H9 (cell line): ENCODE measurements at regions not wholly inside any gene's neighbourhood (a gene's known extent, or its start where the extent isn't known, plus 50 kb on each side); places are given as distances from the start of the nearest gene placed in this dataset.

ENCODE experiments used
- DNase-seq: peaks from one replicate; pipeline ENCODE4 v3.0.0-alpha.2; 2017
- H2AFZ ChIP-seq: one replicate; pipeline ENCODE4 v1.6.1; 2013; ENCODE audit warnings: mild to moderate bottlenecking, low read length, control low read depth, moderate library complexity
- H2AK5ac ChIP-seq: 2 replicates; pipeline ENCODE4 v1.6.1; 2013; ENCODE audit warnings: low read length, control low read depth, mixed read lengths; ENCODE audit not compliant: insufficient read length
- H2BK120ac ChIP-seq: one replicate; pipeline ENCODE4 v1.6.1; 2013; ENCODE audit warnings: low read depth, mild to moderate bottlenecking, low read length, control low read depth, inconsistent platforms; ENCODE audit not compliant: poor library complexity, severe bottlenecking
- H2BK12ac ChIP-seq: 2 replicates; pipeline ENCODE4 v1.6.1; 2013; ENCODE audit warnings: low read length, control low read depth, mixed read lengths, low read depth; ENCODE audit not compliant: insufficient read length
- H2BK15ac ChIP-seq: 2 replicates; pipeline ENCODE4 v1.6.1; 2013; ENCODE audit warnings: low read depth, low read length, control low read depth
- H2BK20ac ChIP-seq: one replicate; pipeline ENCODE4 v1.6.1; 2013; ENCODE audit warnings: low read depth, mild to moderate bottlenecking, low read length, control low read depth, inconsistent platforms; ENCODE audit not compliant: poor library complexity, severe bottlenecking
- H2BK5ac ChIP-seq: 2 replicates; pipeline ENCODE4 v1.6.1; 2013; ENCODE audit warnings: low read length, control low read depth, mixed read lengths; ENCODE audit not compliant: insufficient read length
- H3K14ac ChIP-seq: 2 replicates; pipeline ENCODE4 v1.6.1; 2013; ENCODE audit warnings: low read length, control low read depth; ENCODE audit not compliant: insufficient read depth
- H3K18ac ChIP-seq: 2 replicates; pipeline ENCODE4 v1.6.1; 2013; ENCODE audit warnings: low read depth, mild to moderate bottlenecking, mixed read lengths, low read length, control low read depth; ENCODE audit not compliant: insufficient read length
- H3K23ac ChIP-seq: 2 replicates; pipeline ENCODE4 v1.6.1; 2013; ENCODE audit warnings: low read length, control low read depth, mixed read lengths, low read depth; ENCODE audit not compliant: insufficient read length
- H3K23me2 ChIP-seq: 2 replicates; pipeline ENCODE4 v1.6.1; 2013; ENCODE audit warnings: low read depth, mild to moderate bottlenecking, mixed read lengths, low read length, control low read depth; ENCODE audit not compliant: insufficient read length, poor library complexity, severe bottlenecking
- H3K27ac ChIP-seq: 2 replicates; pipeline ENCODE4 v1.5.1; 2013; ENCODE audit warnings: low read length, control low read depth, mixed read lengths, low read depth; ENCODE audit not compliant: insufficient read length
- H3K27me3 ChIP-seq: 2 replicates; pipeline ENCODE4 v1.6.1; 2013; ENCODE audit warnings: low read length, control low read depth, inconsistent platforms; ENCODE audit not compliant: insufficient read depth
- H3K4ac ChIP-seq: 2 replicates; pipeline ENCODE4 v1.6.1; 2013; ENCODE audit warnings: low read depth, mild to moderate bottlenecking, control low read depth, inconsistent platforms, low read length, moderate library complexity
- H3K4me1 ChIP-seq: 2 replicates; pipeline ENCODE4 v1.6.1; 2013; ENCODE audit warnings: low read length, control low read depth, inconsistent platforms; ENCODE audit not compliant: insufficient read depth
- H3K4me2 ChIP-seq: 2 replicates; pipeline ENCODE4 v1.6.1; 2013; ENCODE audit warnings: low read length, control low read depth, mixed read lengths; ENCODE audit not compliant: insufficient read length, insufficient read depth
- H3K56ac ChIP-seq: 2 replicates; pipeline ENCODE4 v1.6.1; 2013; ENCODE audit warnings: low read depth, mild to moderate bottlenecking, mixed read lengths, low read length, control low read depth; ENCODE audit not compliant: insufficient read length
- H3K79me1 ChIP-seq: 2 replicates; pipeline ENCODE4 v1.6.1; 2013; ENCODE audit warnings: low read depth, mild to moderate bottlenecking, moderate library complexity, low read length, control low read depth, inconsistent platforms; ENCODE audit not compliant: insufficient read depth, poor library complexity, severe bottlenecking
- H3K79me2 ChIP-seq: 2 replicates; pipeline ENCODE4 v1.6.1; 2013; ENCODE audit warnings: low read length, control low read depth, inconsistent platforms; ENCODE audit not compliant: insufficient read depth
- H3K9ac ChIP-seq: 2 replicates; pipeline ENCODE4 v1.6.1; 2013; ENCODE audit warnings: low read length, control low read depth, mixed read lengths; ENCODE audit not compliant: insufficient read length; ENCODE audit errors: extremely low read depth
- H3K9me3 ChIP-seq: one replicate; pipeline ENCODE4 v1.6.1; 2013; ENCODE audit warnings: low read depth, low read length, inconsistent platforms; ENCODE audit not compliant: control insufficient read depth
- H3T11ph ChIP-seq: one replicate; pipeline ENCODE4 v1.6.1; 2013; ENCODE audit warnings: mild to moderate bottlenecking, low read length, control low read depth, inconsistent platforms
- H4K20me1 ChIP-seq: one replicate; pipeline ENCODE4 v1.6.1; 2013; ENCODE audit not compliant: control insufficient read depth, insufficient read length, insufficient read depth
- H4K5ac ChIP-seq: 2 replicates; pipeline ENCODE4 v1.6.1; 2013; ENCODE audit warnings: low read depth, mild to moderate bottlenecking, mixed read lengths, low read length, control low read depth; ENCODE audit not compliant: insufficient read length
- H4K8ac ChIP-seq: replicated peaks from 2 replicates; pipeline ENCODE4 v1.6.1; 2013; ENCODE audit warnings: low read length, control low read depth, mixed read lengths, low read depth; ENCODE audit not compliant: insufficient read length
- H4K91ac ChIP-seq: 2 replicates; pipeline ENCODE4 v1.6.1; 2013; ENCODE audit warnings: low read depth, mild to moderate bottlenecking, moderate library complexity, mixed read lengths, low read length, control low read depth; ENCODE audit not compliant: insufficient read length
- H3K27ac Mint-ChIP-seq, 3 experiments: 2 replicates in 2 of 3; 3 replicates in 1 of 3; pipeline ENCODE4 v1.8.0; 2020 to 2021; ENCODE audit warnings: mixed read lengths in 3 of 3, mild to moderate bottlenecking in 1 of 3, moderate library complexity in 1 of 3
- H3K27me3 Mint-ChIP-seq: 2 replicates; pipeline ENCODE4 v1.8.0; 2021; ENCODE audit warnings: low read depth, mild to moderate bottlenecking, moderate library complexity, mixed read lengths
- H3K36me3 Mint-ChIP-seq, 3 experiments: 2 replicates in 2 of 3; 3 replicates in 1 of 3; pipeline ENCODE4 v1.8.0; 2020 to 2021; ENCODE audit warnings: low read depth in 3 of 3, mixed read lengths in 3 of 3; ENCODE audit not compliant: insufficient read depth in 1 of 3
- H3K4me1 Mint-ChIP-seq, 2 experiments: 2 replicates each; pipeline ENCODE4 v1.8.0; 2020; ENCODE audit warnings: mixed read lengths in 2 of 2
- H3K4me3 Mint-ChIP-seq, 2 experiments: 2 replicates in 1 of 2; 3 replicates in 1 of 2; pipeline ENCODE4 v1.8.0; 2020 to 2021; ENCODE audit warnings: mild to moderate bottlenecking in 2 of 2, mixed read lengths in 2 of 2, moderate library complexity in 1 of 2
- H3K9me3 Mint-ChIP-seq, 2 experiments: 2 replicates in 1 of 2; 3 replicates in 1 of 2; pipeline ENCODE4 v1.8.0; 2020; ENCODE audit warnings: mild to moderate bottlenecking in 2 of 2, mixed read lengths in 2 of 2, moderate library complexity in 1 of 2
- CTCF ChIP-seq: fragments of 200-600 bp; sonication (generic); conservative IDR thresholded peaks from 3 replicates; pipeline ENCODE4 v1.8.0; 2021; ENCODE audit warnings: antibody characterized with exemption, mild to moderate bottlenecking
- WGBS: extraction: QIAGEN DNeasy Blood & Tissue Kit; methylation state at CpG from one replicate; pipeline ENCODE4 v1.1.7; 2013; ENCODE audit warnings: missing lambda C conversion rate, low lambda C conversion rate, mixed read lengths; ENCODE audit not compliant: insufficient read length; ENCODE audit errors: extremely low coverage; 5-methylcytosine and 5-hydroxymethylcytosine counted together

GRCh38 chr2:65691816-65692215 lies 259.4 kb upstream of the SPRED2 start:
- H3K23me2 ChIP-seq = no peaks in the 10 kb centered on the region
- H3T11ph ChIP-seq = no peak overlapping the region
- H3K27me3 ChIP-seq = no peaks in the 10 kb centered on the region
- no peak overlapping the region for H3K4me2 ChIP-seq
- H3K4me1 Mint-ChIP-seq = no peaks in the 10 kb centered on the region; a peak in 1 of 4 replicates
- no peak overlapping the region for H3K27ac ChIP-seq
- no peak overlapping the region for H3K27ac Mint-ChIP-seq
- H2AK5ac ChIP-seq = no peak overlapping the region
- no peak overlapping the region for H2BK20ac ChIP-seq
- H2BK15ac ChIP-seq = no peak overlapping the region
- H2BK120ac ChIP-seq = no peak overlapping the region
- no peak overlapping the region for H3K23ac ChIP-seq
- no peaks in the 10 kb centered on the region for H3K79me2 ChIP-seq
- H3K9me3 ChIP-seq = no peaks in the 10 kb centered on the region
- no peak overlapping the region for H4K5ac ChIP-seq
- H4K20me1 ChIP-seq = no peaks in the 10 kb centered on the region
- no peak overlapping the region for H3K18ac ChIP-seq
- H3K4ac ChIP-seq = no peak overlapping the region
- H2BK12ac ChIP-seq = no peak overlapping the region
- no peak overlapping the region for H3K14ac ChIP-seq
- no peaks in the 10 kb centered on the region for H3K79me1 ChIP-seq
- H2BK5ac ChIP-seq = no peak overlapping the region
- no peak overlapping the region for H4K8ac ChIP-seq
- H4K91ac ChIP-seq = no peak overlapping the region
- 0 out of 2 replicates have a peak, but pooled peaks cover 2% of the 10 kb centered on the region for H3K4me1 ChIP-seq
- no peak overlapping the region for H3K9ac ChIP-seq
- no peaks in the 10 kb centered on the region for H3K36me3 Mint-ChIP-seq
- no peak for DNase-seq
- no peak overlapping the region for H2AFZ ChIP-seq
- WGBS = no CpG with 5 or more reads among the region's 5 CpGs
- H3K9me3 Mint-ChIP-seq = no peaks in the 10 kb centered on the region
- H3K56ac ChIP-seq = no peak overlapping the region
- H3K4me3 Mint-ChIP-seq = no peak overlapping the region
- TF ChIP-seq CTCF = no peak
- H3K27me3 Mint-ChIP-seq = no peaks in the 10 kb centered on the region
